NB4 (cell line): ENCODE measurements at regions not wholly inside any gene's neighbourhood (a gene's known extent, or its start where the extent isn't known, plus 50 kb on each side); places are given as distances from the start of the nearest gene placed in this dataset.

Experiments used
- DNase-seq: peaks from one replicate; pipeline ENCODE4 v3.0.0; 2010; ENCODE audit warnings: low read depth
- H3K4me3 ChIP-seq: one replicate; pipeline ENCODE4 v1.5.1; 2011; ENCODE audit warnings: mild to moderate bottlenecking, low read depth, low read length, moderate library complexity
- CTCF ChIP-seq: IDR thresholded peaks from one replicate; pipeline ENCODE4 v1.5.1; 2012; ENCODE audit warnings: low read depth, low read length
- MAX ChIP-seq: IDR thresholded peaks from 2 replicates; pipeline ENCODE4 v1.6.1; 2011; ENCODE audit warnings: low read depth, low read length
- MYC ChIP-seq: IDR thresholded peaks from 2 replicates; pipeline ENCODE4 v1.6.1; 2011; ENCODE audit warnings: low read depth, low read length
- POLR2A ChIP-seq: IDR thresholded peaks from 2 replicates; pipeline ENCODE4 v1.6.1; 2011; ENCODE audit warnings: mild to moderate bottlenecking; ENCODE audit not compliant: insufficient read length; ENCODE audit errors: extremely low read depth

DNA sequence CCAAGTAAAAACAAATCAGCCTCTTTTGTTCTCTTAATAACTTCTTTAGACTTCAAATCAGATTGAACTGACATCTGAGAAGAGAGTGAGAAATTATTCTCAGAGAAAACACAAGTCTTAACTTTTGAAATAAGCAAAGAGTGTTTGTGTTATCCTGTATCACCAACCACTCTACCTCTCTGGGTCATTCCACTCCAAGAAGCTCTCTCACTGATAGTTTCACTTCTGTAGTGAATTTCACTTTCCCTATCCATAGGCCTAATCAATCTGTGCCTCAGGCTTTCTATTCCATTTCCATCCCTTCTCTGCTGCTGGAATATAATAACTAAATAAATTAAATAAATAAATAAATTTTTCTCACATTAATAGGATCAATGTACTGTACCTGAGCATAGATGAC lies 235.0 kb downstream of the HTR1B start:
- DNase-seq, result no peak
- no peak overlapping the region for H3K4me3 ChIP-seq
- TF ChIP-seq CTCF (no peak), MAX (no peak), POLR2A (no peak), MYC (no peak)

- TF ChIP-seq POLR2A, result no peak
- no peak for TF ChIP-seq MAX
- no peak for TF ChIP-seq MYC
- TF ChIP-seq CTCF, result no peak
- no peak overlapping the region for H3K4me3 ChIP-seq
- no peak for DNase-seq
Measured at GRCh38 chr6:77217896-77218295, 245.4 kb downstream of the HTR1B start.

- no peak overlapping the region for H3K4me3 ChIP-seq
- TF ChIP-seq CTCF (no peak), MYC (no peak), MAX (no peak), POLR2A (no peak)
- DNase-seq, result no peak
Measured at GRCh38 chr6:77205936-77206335, 257.4 kb downstream of the HTR1B start.

- DNase-seq, result no peak
- TF ChIP-seq POLR2A (no peak), MYC (no peak), CTCF (no peak), MAX (no peak)
- H3K4me3 ChIP-seq, result no peak overlapping the region
Measured at GRCh38 chr6:77204555-77204954, 258.7 kb downstream of the HTR1B start.

DNA sequence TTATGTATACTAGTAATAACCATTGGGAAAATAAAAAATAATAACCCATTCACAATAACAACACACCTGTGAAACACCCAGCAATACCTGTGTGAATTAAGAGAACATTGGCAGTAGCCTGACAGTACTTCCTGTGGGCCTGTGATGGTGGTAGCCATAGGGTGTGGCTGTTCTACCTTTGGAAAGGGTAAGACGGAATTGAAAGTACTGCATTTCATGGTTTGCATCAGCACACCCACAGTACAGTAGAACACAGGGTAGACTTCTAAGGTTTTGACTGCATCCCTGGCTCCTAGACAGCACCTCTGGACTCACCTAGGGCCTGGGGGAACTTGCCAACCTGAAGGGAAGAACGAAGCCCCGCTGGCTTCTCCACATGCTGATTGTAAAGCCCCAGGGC lies 279.8 kb downstream of the HTR1B start:
- no peak overlapping the region for H3K4me3 ChIP-seq
- TF ChIP-seq MYC, result no peak
- TF ChIP-seq MAX, result no peak
- no peak for DNase-seq

DNA sequence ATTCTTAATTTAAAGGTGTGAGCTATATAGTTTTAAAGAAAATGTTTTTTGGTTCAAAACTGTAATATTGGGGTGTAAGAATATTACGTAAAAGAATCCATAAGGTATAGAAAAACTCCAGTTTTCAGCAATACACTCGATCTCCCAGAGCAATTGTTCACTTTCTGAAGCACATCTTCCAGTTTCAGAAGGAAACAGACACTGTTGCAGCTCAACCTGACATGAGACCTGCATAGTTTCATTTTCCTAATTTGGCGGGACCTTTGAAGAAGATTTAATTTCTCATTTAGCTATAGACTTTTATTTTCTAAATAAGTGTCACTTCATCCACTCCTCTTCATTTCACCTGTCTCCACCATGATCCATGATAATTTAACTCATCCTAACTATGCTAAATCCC lies 281.5 kb downstream of the HTR1B start:
- TF ChIP-seq CTCF, result no peak
- TF ChIP-seq POLR2A, result no peak
- TF ChIP-seq MYC, result no peak
- no peak for TF ChIP-seq MAX
- no peak for DNase-seq
- H3K4me3 ChIP-seq, result no peak overlapping the region
